ENCODE measurements at regions not wholly inside any gene's neighbourhood (a gene's known extent, or its start where the extent isn't known, plus 50 kb on each side); places are given as distances from the start of the nearest gene placed in this dataset.
"Not testable (repeated sequence)": the region's sequence is repeated elsewhere in the genome, so short reads cannot be mapped to it uniquely, and the experiment has no call there.

DNA sequence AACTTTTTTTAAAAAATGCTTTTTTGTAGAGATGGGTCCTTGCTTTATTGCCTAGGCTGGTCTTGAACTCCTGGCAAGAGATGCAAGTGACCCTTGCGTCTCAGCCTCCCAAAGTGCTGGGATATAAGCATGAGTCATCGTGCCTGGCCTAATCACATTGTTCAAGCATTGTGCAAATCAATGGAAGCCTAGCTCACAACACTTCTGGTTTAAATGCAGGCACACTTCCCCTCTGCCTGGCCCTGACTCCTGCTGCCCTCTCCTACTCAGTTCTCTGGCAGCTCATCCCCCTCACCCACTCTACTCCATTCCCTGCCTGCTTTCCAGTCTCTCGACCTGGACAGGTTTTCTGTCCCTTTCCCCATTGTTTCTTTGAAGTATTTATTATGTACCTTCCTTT lies 288.1 kb upstream of the PLGLB1 start:
- TF ChIP-seq ZFX (IDR thresholded peaks at IDR 0.05), result not testable (repeated sequence)
- TF ChIP-seq, protein P1, sequence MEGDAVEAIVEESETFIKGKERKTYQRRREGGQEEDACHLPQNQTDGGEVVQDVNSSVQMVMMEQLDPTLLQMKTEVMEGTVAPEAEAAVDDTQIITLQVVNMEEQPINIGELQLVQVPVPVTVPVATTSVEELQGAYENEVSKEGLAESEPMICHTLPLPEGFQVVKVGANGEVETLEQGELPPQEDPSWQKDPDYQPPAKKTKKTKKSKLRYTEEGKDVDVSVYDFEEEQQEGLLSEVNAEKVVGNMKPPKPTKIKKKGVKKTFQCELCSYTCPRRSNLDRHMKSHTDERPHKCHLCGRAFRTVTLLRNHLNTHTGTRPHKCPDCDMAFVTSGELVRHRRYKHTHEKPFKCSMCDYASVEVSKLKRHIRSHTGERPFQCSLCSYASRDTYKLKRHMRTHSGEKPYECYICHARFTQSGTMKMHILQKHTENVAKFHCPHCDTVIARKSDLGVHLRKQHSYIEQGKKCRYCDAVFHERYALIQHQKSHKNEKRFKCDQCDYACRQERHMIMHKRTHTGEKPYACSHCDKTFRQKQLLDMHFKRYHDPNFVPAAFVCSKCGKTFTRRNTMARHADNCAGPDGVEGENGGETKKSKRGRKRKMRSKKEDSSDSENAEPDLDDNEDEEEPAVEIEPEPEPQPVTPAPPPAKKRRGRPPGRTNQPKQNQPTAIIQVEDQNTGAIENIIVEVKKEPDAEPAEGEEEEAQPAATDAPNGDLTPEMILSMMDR (conservative IDR thresholded peaks at IDR 0.05), result not testable (repeated sequence)
